ENCODE measurements at regions not wholly inside any gene's neighbourhood (a gene's known extent, or its start where the extent isn't known, plus 50 kb on each side); places are given as distances from the start of the nearest gene placed in this dataset.

- Mint-ChIP-seq H3K36me3 (ENCODE audit: low read depth) (peaks cover 4% of the 10 kb centered on the region; the same call in 1 of the 2 replicates), H3K27me3 (ENCODE audit: insufficient read depth) (0 out of 2 replicates have a peak, but pooled peaks cover 1% of the 10 kb centered on the region), H3K9me3 (no peaks in the 10 kb centered on the region), H3K4me1 (ENCODE audit: low read depth) (peaks cover 2% of the 10 kb centered on the region; the same call in 1 of the 2 replicates), H3K27ac (no peak overlapping the region), H3K4me3 (no peak overlapping the region)
- no peak for DNase-seq
- TF ChIP-seq CTCF (IDR thresholded peaks at IDR 0.05) = no peak
Measured at GRCh38 chr2:51559026-51559425, 527.1 kb upstream of the NRXN1 start.

GRCh38 chr2:51553476-51553875 lies 521.5 kb upstream of the NRXN1 start:
- no peaks in the 10 kb centered on the region for H3K36me3 Mint-ChIP-seq (ENCODE audit: low read depth)
- H3K27ac Mint-ChIP-seq = no peak overlapping the region
- TF ChIP-seq CTCF (IDR thresholded peaks at IDR 0.05) = no peak
- H3K9me3 Mint-ChIP-seq = peaks cover 7% of the 10 kb centered on the region
- H3K4me3 Mint-ChIP-seq = no peak overlapping the region
- DNase-seq = no peak
- H3K27me3 Mint-ChIP-seq (ENCODE audit: insufficient read depth) = no peaks in the 10 kb centered on the region
- H3K4me1 Mint-ChIP-seq (ENCODE audit: low read depth) = peaks cover 5% of the 10 kb centered on the region; the same call in 1 of the 2 replicates

GRCh38 chr2:51535763-51536162 lies 503.8 kb upstream of the NRXN1 start:
- H3K36me3 Mint-ChIP-seq (ENCODE audit: low read depth) = peaks cover 5% of the 10 kb centered on the region; the same call in 1 of the 2 replicates
- H3K27ac Mint-ChIP-seq = no peak overlapping the region
- H3K9me3 Mint-ChIP-seq = no peaks in the 10 kb centered on the region; the same call in 1 of the 2 replicates

GRCh38 chr2:51534166-51534565 lies 502.2 kb upstream of the NRXN1 start:
- Mint-ChIP-seq H3K4me3 (no peak overlapping the region), H3K27ac (no peak overlapping the region), H3K4me1 (ENCODE audit: low read depth) (peaks cover 6% of the 10 kb centered on the region; the same call in 1 of the 2 replicates), H3K9me3 (no peaks in the 10 kb centered on the region; the same call in 1 of the 2 replicates), H3K27me3 (ENCODE audit: insufficient read depth) (no peaks in the 10 kb centered on the region), H3K36me3 (ENCODE audit: low read depth) (peaks cover 8% of the 10 kb centered on the region; the same call in 1 of the 2 replicates)
- no peak for DNase-seq
- no peak for TF ChIP-seq CTCF (IDR thresholded peaks at IDR 0.05)

More at GRCh38 chr2:51535763-51536162, 503.8 kb upstream of the NRXN1 start:
- Mint-ChIP-seq H3K4me1 (ENCODE audit: low read depth) (peaks cover 6% of the 10 kb centered on the region; the same call in 1 of the 2 replicates), H3K4me3 (no peak overlapping the region; the same call in 1 of the 2 replicates), H3K27me3 (ENCODE audit: insufficient read depth) (no peaks in the 10 kb centered on the region)
- DNase-seq = no peak
- no peak for TF ChIP-seq CTCF (IDR thresholded peaks at IDR 0.05)

GRCh38 chr2:51528156-51528555 lies 496.2 kb upstream of the NRXN1 start:
- TF ChIP-seq CTCF (IDR thresholded peaks at IDR 0.05) = no peak
- no peak for DNase-seq
- Mint-ChIP-seq H3K36me3 (ENCODE audit: low read depth) (peaks cover 14% of the 10 kb centered on the region; the same call in 1 of the 2 replicates), H3K27me3 (ENCODE audit: insufficient read depth) (no peaks in the 10 kb centered on the region), H3K27ac (no peak overlapping the region), H3K4me3 (no peak overlapping the region), H3K9me3 (peaks cover 4% of the 10 kb centered on the region; the same call in 1 of the 2 replicates), H3K4me1 (ENCODE audit: low read depth) (peaks cover 4% of the 10 kb centered on the region; the same call in 1 of the 2 replicates)

Data from HFFc6 (cell line).